Gastrocnemius medialis (tissue), 4 donors: ENCODE measurements at regions not wholly inside any gene's neighbourhood (a gene's known extent, or its start where the extent isn't known, plus 50 kb on each side); places are given as distances from the start of the nearest gene placed in this dataset.

Experiments used
- POLR2A ChIP-seq, 2 donors: fragments of 450-650 bp; IDR thresholded peaks; one replicate each; pipeline ENCODE4 v1.6.1; 2017; ENCODE audit warnings: antibody characterized with exemption in 2 of 2, mild to moderate bottlenecking in 2 of 2, moderate library complexity in 2 of 2
- TF ChIP-seq, protein P1 (sequence below), 5 experiments: fragments of 450-650 bp in 3 of 5; fragments of 200-600 bp in 2 of 5; sonication (generic) in 2 of 5; IDR thresholded peaks in 4 of 5; conservative IDR thresholded peaks in 1 of 5; 1 replicate in 4 of 5; 2 replicates in 1 of 5; pipeline ENCODE4 v1.5.1; 2016 to 2019; ENCODE audit warnings: antibody characterized with exemption in 5 of 5, mild to moderate bottlenecking in 3 of 5, moderate library complexity in 3 of 5

DNA sequence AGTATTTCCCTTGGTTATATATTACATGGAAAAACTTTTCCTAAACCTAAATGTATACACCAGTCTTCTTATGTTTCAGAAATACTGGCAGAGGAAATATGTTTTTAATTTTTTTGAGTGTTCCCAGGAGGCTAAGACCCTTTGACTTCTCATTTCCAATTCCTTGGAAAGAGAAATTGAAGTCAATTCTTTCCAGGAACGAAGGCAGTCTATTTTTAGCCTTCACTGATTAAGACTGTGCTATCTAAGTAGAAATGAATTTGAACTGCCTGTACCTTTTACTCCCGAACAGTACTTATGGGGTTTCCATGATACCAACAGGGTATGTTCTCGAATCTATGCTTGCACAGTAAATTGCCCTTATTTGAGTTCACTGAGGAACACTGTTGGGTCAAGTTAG, 340.3 kb upstream of the CD180 start:
- TF ChIP-seq, protein P1, sequence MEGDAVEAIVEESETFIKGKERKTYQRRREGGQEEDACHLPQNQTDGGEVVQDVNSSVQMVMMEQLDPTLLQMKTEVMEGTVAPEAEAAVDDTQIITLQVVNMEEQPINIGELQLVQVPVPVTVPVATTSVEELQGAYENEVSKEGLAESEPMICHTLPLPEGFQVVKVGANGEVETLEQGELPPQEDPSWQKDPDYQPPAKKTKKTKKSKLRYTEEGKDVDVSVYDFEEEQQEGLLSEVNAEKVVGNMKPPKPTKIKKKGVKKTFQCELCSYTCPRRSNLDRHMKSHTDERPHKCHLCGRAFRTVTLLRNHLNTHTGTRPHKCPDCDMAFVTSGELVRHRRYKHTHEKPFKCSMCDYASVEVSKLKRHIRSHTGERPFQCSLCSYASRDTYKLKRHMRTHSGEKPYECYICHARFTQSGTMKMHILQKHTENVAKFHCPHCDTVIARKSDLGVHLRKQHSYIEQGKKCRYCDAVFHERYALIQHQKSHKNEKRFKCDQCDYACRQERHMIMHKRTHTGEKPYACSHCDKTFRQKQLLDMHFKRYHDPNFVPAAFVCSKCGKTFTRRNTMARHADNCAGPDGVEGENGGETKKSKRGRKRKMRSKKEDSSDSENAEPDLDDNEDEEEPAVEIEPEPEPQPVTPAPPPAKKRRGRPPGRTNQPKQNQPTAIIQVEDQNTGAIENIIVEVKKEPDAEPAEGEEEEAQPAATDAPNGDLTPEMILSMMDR (IDR thresholded peaks at IDR 0.05 in 4 of 5, conservative IDR thresholded peaks at IDR 0.05 in 1 of 5) = no peak
- TF ChIP-seq POLR2A (IDR thresholded peaks at IDR 0.05) = no peak
